IMR-90 (cell line): ENCODE measurements at regions not wholly inside any gene's neighbourhood (a gene's known extent, or its start where the extent isn't known, plus 50 kb on each side); places are given as distances from the start of the nearest gene placed in this dataset.

Experiments
- ATAC-seq: fragments of 200-7000 bp; cut with Tn5 transposase; 2 replicates; pipeline ENCODE4 v1.9.1; 2020; ENCODE audit warnings: low read depth, mild to moderate bottlenecking, moderate library complexity
- BruUV-seq: library from RNA; stranded (reverse); fragments of 400-500 nt; replicated peaks from 2 replicates; lab custom pipeline; 2021; lab: Mats Ljungman, UMichigan
- CTCF ChIA-PET: fragments of 300-600 bp; formaldehyde crosslinking; extraction: SDS; loops from one replicate; lab custom pipeline; 2021; ENCODE audit warnings: antibody characterized with exemption; lab: Yijun Ruan, JAX
- POLR2A ChIA-PET: fragments of 300-600 bp; sonication (Branson Sonifier 250); formaldehyde crosslinking; loops from one replicate; lab custom pipeline; 2022; ENCODE audit warnings: antibody characterized with exemption; ENCODE audit not compliant: unreplicated experiment; lab: Charles Lee
- DNase-seq: peaks from one replicate; pipeline ENCODE4 v3.0.0; 2013
- H2AFZ ChIP-seq: replicated peaks from 2 replicates; pipeline ENCODE3; 2013; ENCODE audit warnings: low read length, mild to moderate bottlenecking; ENCODE audit not compliant: poor library complexity
- H2AK5ac ChIP-seq: 2 replicates; pipeline ENCODE4 v1.6.1; 2013; ENCODE audit warnings: low read depth, low read length, inconsistent platforms
- H2AK9ac ChIP-seq: replicated peaks from 2 replicates; pipeline ENCODE3; 2013; ENCODE audit warnings: mild to moderate bottlenecking, low read depth, low read length, moderate library complexity; ENCODE audit not compliant: poor library complexity
- H2BK120ac ChIP-seq: 2 replicates; pipeline ENCODE4 v1.6.1; 2013; ENCODE audit warnings: low read depth, low read length, inconsistent platforms
- H2BK15ac ChIP-seq: 3 replicates; pipeline ENCODE4 v1.6.1; 2013; ENCODE audit warnings: low read depth, low read length, inconsistent platforms
- H2BK20ac ChIP-seq: 2 replicates; pipeline ENCODE4 v1.6.1; 2013; ENCODE audit warnings: low read depth, mild to moderate bottlenecking, inconsistent platforms, low read length, moderate library complexity
- H2BK5ac ChIP-seq: 2 replicates; pipeline ENCODE4 v1.6.1; 2013; ENCODE audit warnings: mild to moderate bottlenecking, low read depth, low read length, inconsistent platforms; ENCODE audit not compliant: poor library complexity, severe bottlenecking
- H3K14ac ChIP-seq: replicated peaks from 2 replicates; pipeline ENCODE4 v1.6.1; 2013; ENCODE audit warnings: low read depth, low read length, inconsistent platforms
- H3K18ac ChIP-seq: 2 replicates; pipeline ENCODE4 v1.6.1; 2013; ENCODE audit warnings: low read depth, low read length, control low read depth
- H3K23ac ChIP-seq: 2 replicates; pipeline ENCODE4 v1.6.1; 2013; ENCODE audit warnings: low read depth, low read length, inconsistent platforms
- H3K27ac ChIP-seq: 2 replicates; pipeline ENCODE4 v1.5.1; 2013; ENCODE audit warnings: mild to moderate bottlenecking, control low read depth, low read length; ENCODE audit not compliant: insufficient read depth
- H3K27me3 ChIP-seq: 2 replicates; pipeline ENCODE4 v1.6.1; 2013; ENCODE audit warnings: low read length; ENCODE audit not compliant: control insufficient read depth, insufficient read depth
- H3K36me3 ChIP-seq: 2 replicates; pipeline ENCODE4 v1.6.1; 2013; ENCODE audit warnings: low read length, mixed read lengths; ENCODE audit not compliant: control insufficient read depth, insufficient read depth
- H3K4ac ChIP-seq: 2 replicates; pipeline ENCODE4 v1.6.1; 2013; ENCODE audit warnings: low read depth, low read length, inconsistent platforms
- H3K4me1 ChIP-seq: 2 replicates; pipeline ENCODE4 v1.6.1; 2013; ENCODE audit warnings: low read length, mixed read lengths; ENCODE audit not compliant: control insufficient read depth, insufficient read depth
- H3K4me2 ChIP-seq: 2 replicates; pipeline ENCODE4 v1.6.1; 2013; ENCODE audit warnings: low read depth, mild to moderate bottlenecking, control low read depth, low read length, moderate library complexity
- H3K4me3 ChIP-seq: 2 replicates; pipeline ENCODE4 v1.5.1; 2013; ENCODE audit warnings: low read depth, mild to moderate bottlenecking, control low read depth, low read length, moderate library complexity; ENCODE audit not compliant: insufficient read depth
- H3K56ac ChIP-seq: 2 replicates; pipeline ENCODE4 v1.6.1; 2013; ENCODE audit warnings: low read length, inconsistent platforms; ENCODE audit not compliant: insufficient read depth; ENCODE audit errors: extremely low read depth
- H3K79me1 ChIP-seq, 2 experiments: 2 replicates each; pipeline ENCODE4 v1.6.1; 2013; ENCODE audit warnings: low read length in 2 of 2, inconsistent platforms in 1 of 2, low read depth in 1 of 2
- H3K9ac ChIP-seq: 2 replicates; pipeline ENCODE4 v1.6.1; 2013; ENCODE audit warnings: low read depth, low read length, control low read depth
- H3K9me1 ChIP-seq: 2 replicates; pipeline ENCODE4 v1.6.1; 2013; ENCODE audit warnings: low read length, inconsistent platforms; ENCODE audit not compliant: insufficient read depth
- H3K9me3 ChIP-seq: 2 replicates; pipeline ENCODE4 v1.6.1; 2013; ENCODE audit warnings: low read length; ENCODE audit not compliant: control insufficient read depth, insufficient read depth
- H4K20me1 ChIP-seq: 2 replicates; pipeline ENCODE4 v1.6.1; 2013; ENCODE audit warnings: low read length, inconsistent platforms; ENCODE audit not compliant: insufficient read depth
- H4K5ac ChIP-seq: 2 replicates; pipeline ENCODE4 v1.6.1; 2013; ENCODE audit warnings: mild to moderate bottlenecking, low read depth, low read length, control low read depth
- H4K8ac ChIP-seq, 2 experiments: 2 replicates each; pipeline ENCODE4 v1.6.1; 2013; ENCODE audit warnings: low read depth in 2 of 2, low read length in 2 of 2, control low read depth in 1 of 2, inconsistent platforms in 1 of 2
- H4K91ac ChIP-seq: 2 replicates; pipeline ENCODE4 v1.6.1; 2013; ENCODE audit warnings: low read depth, low read length, inconsistent platforms; ENCODE audit not compliant: insufficient read depth
- CEBPB ChIP-seq: IDR thresholded peaks from 2 replicates; pipeline ENCODE4 v1.6.1; 2012; ENCODE audit warnings: low read depth, low read length, improper control_type of control experiment
- RFX5 ChIP-seq: IDR thresholded peaks from 2 replicates; pipeline ENCODE4 v1.8.0; 2012; ENCODE audit warnings: low read depth, mild to moderate bottlenecking, low read length, moderate library complexity
- WGBS, 2 experiments: methylation state at CpG; one replicate each; pipeline versions ENCODE4 v1.1.5 to v1.1.7; 2013; ENCODE audit warnings: missing lambda C conversion rate in 2 of 2; ENCODE audit not compliant: insufficient read length in 1 of 2; ENCODE audit errors: extremely low coverage in 2 of 2; 5-methylcytosine and 5-hydroxymethylcytosine counted together
- dilution Hi-C: fragments of 300-500 bp; cut with HindIII; formaldehyde crosslinking; loops from one replicate; pipeline ENCODE4 v1.14.3; 2018; ENCODE audit warnings: low sequenced_read_pairs; ENCODE audit not compliant: unreplicated experiment
- in situ Hi-C: fragments of 300-500 bp; cut with MboI; formaldehyde crosslinking; loops from 3 replicates; pipeline ENCODE4 v1.14.3; 2019; ENCODE audit warnings: low sequenced_read_pairs, inconsistent platforms, mixed read lengths
- intact Hi-C: fragments of 100-400 bp; cut with micrococcal nuclease; formaldehyde crosslinking; loops from 2 replicates; pipeline ENCODE4 v1.10.0; 2022

DNA sequence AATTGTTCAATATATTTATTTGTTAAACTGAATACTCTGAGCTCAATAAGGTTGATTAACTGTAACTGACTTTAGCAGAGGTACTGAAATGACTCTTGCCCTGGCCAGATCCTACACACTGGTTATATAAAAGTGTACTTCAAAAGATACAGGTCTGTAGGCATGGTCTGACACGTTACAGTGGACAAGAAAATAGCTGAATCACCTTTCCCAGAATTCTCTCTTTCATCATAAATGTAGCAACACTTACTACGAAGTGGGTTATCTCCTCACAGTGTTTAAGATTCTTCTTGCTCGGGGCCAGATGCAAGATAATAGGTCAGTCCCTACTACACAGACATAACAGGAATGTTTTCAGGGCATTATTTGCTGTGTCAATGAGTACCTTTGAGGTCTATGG lies 107.0 kb upstream of the ZC3H15 start:
- H4K20me1 ChIP-seq: no peaks in the 10 kb centered on the region
- no peak overlapping the region for H3K18ac ChIP-seq
- H3K9ac ChIP-seq: no peak overlapping the region
- POLR2A ChIA-PET: no interaction called here
- in situ Hi-C loops: no loop called here
- H2AFZ ChIP-seq: no peak overlapping the region
- no peak overlapping the region for H3K4ac ChIP-seq
- no peak overlapping the region for H3K27ac ChIP-seq
- H3K56ac ChIP-seq: no peak overlapping the region
- no peak overlapping the region for H4K5ac ChIP-seq
- dilution Hi-C loops: no loop called here
- peak; percentile 3 for DNase-seq
- H4K8ac ChIP-seq: no peak overlapping the region
- H4K91ac ChIP-seq: no peak overlapping the region
- no peaks in the 10 kb centered on the region for H3K79me1 ChIP-seq
- TF ChIP-seq RFX5: no peak
- no peak for TF ChIP-seq CEBPB
- no peak overlapping the region for H2BK120ac ChIP-seq
- H3K9me3 ChIP-seq: no peaks in the 10 kb centered on the region; the same call in 1 of the 2 replicates
- H2AK9ac ChIP-seq: no peak overlapping the region
- no peak overlapping the region for H3K23ac ChIP-seq
- no peak overlapping the region for H2BK5ac ChIP-seq
- no peak overlapping the region for H2BK20ac ChIP-seq
- no peak overlapping the region for H3K14ac ChIP-seq
- no peaks in the 10 kb centered on the region for H3K36me3 ChIP-seq
- no peak overlapping the region for H2BK15ac ChIP-seq
- CTCF ChIA-PET: interaction anchor here (0.6 to 1.0 kb wide), 2 partner anchors 74 to 75 kb away, joined by 3 to 4 read pairs; no protein-coding TSS in a partner anchor
- no TSS peak for BruUV-seq
- H2AK5ac ChIP-seq: no peak overlapping the region
- intact Hi-C loops: no loop called here
- no peak overlapping the region for H3K4me2 ChIP-seq
- no peak overlapping the region for H3K4me3 ChIP-seq
- 60% methylated on average over 1 of the region's 3 CpGs; no CpG with 5 or more reads in 1 of the 2 experiments for WGBS, 2 experiments
- no peaks in the 10 kb centered on the region for H3K9me1 ChIP-seq
- no peak for ATAC-seq
- no peaks in the 10 kb centered on the region for H3K4me1 ChIP-seq
- no peaks in the 10 kb centered on the region for H3K27me3 ChIP-seq
